HepG2 (cell line): ENCODE measurements at regions not wholly inside any gene's neighbourhood (a gene's known extent, or its start where the extent isn't known, plus 50 kb on each side); places are given as distances from the start of the nearest gene placed in this dataset.

Source experiments
- AKNA ChIP-seq: sonication (generic); formaldehyde crosslinking; IDR thresholded peaks from 2 replicates; pipeline ENCODE4 v1.4.0; 2020; ENCODE audit warnings: missing genetic modification reagents, borderline replicate concordance
- KDM6A ChIP-seq: IDR thresholded peaks from 2 replicates; pipeline ENCODE4 v1.6.1; 2016; ENCODE audit warnings: low read depth
- KIAA2018 ChIP-seq: sonication (generic); formaldehyde crosslinking; IDR thresholded peaks from 2 replicates; pipeline ENCODE4 v1.5.0; 2020; ENCODE audit warnings: mild to moderate bottlenecking, missing genetic modification reagents, borderline replicate concordance
- KLF6 ChIP-seq: IDR thresholded peaks from 2 replicates; pipeline ENCODE4 v1.8.0; 2016; ENCODE audit warnings: missing biosample characterization, missing genetic modification reagents
- KMT2B ChIP-seq: IDR thresholded peaks from 2 replicates; pipeline ENCODE4 v1.6.1; 2016; ENCODE audit warnings: missing genetic modification reagents, missing compliant biosample characterization
- PCBP2 ChIP-seq: fragments of 200-400 bp; formaldehyde crosslinking; optimal IDR thresholded peaks from 2 replicates; pipeline ENCODE3; 2018; ENCODE audit warnings: low read length, low read depth; ENCODE audit not compliant: poor library complexity, severe bottlenecking
- SALL2 ChIP-seq: sonication (generic); formaldehyde crosslinking; IDR thresholded peaks from 2 replicates; pipeline ENCODE4 v1.8.1; 2023; ENCODE audit warnings: mild to moderate bottlenecking, missing genetic modification reagents, inconsistent platforms
- SNAI1 ChIP-seq: sonication (generic); formaldehyde crosslinking; IDR thresholded peaks from 2 replicates; pipeline ENCODE4 v1.5.0; 2020; ENCODE audit warnings: mild to moderate bottlenecking, missing genetic modification reagents, borderline replicate concordance
- ZBTB1 ChIP-seq: sonication (generic); formaldehyde crosslinking; IDR thresholded peaks from 2 replicates; pipeline ENCODE4 v1.4.0; 2020; ENCODE audit warnings: missing genetic modification reagents, borderline replicate concordance
- ZBTB46 ChIP-seq: sonication (generic); formaldehyde crosslinking; IDR thresholded peaks from 2 replicates; pipeline ENCODE4 v1.4.0; 2020; ENCODE audit warnings: mild to moderate bottlenecking, missing genetic modification reagents, borderline replicate concordance
- ZC3H13 ChIP-seq: sonication (generic); formaldehyde crosslinking; IDR thresholded peaks from 2 replicates; pipeline ENCODE4 v1.8.1; 2023; ENCODE audit warnings: mild to moderate bottlenecking, missing genetic modification reagents, moderate library complexity
- ZNF616 ChIP-seq: sonication (generic); formaldehyde crosslinking; IDR thresholded peaks from 2 replicates; pipeline ENCODE4 v1.5.0; 2020; ENCODE audit warnings: low read depth, mild to moderate bottlenecking, missing genetic modification reagents
- ZSCAN20 ChIP-seq: sonication (generic); formaldehyde crosslinking; IDR thresholded peaks from 2 replicates; pipeline ENCODE4 v1.4.0; 2020; ENCODE audit warnings: missing genetic modification reagents, mild to moderate bottlenecking, borderline replicate concordance
- ZSCAN22 ChIP-seq: sonication (generic); formaldehyde crosslinking; IDR thresholded peaks from 2 replicates; pipeline ENCODE4 v1.4.0; 2020; ENCODE audit warnings: mild to moderate bottlenecking, missing genetic modification reagents

- TF ChIP-seq KIAA2018 (CRISPR knock-in tag) (no peak), AKNA (CRISPR knock-in tag) (no peak), ZSCAN20 (CRISPR knock-in tag) (no peak), ZBTB46 (no peak), SALL2 (no peak), ZC3H13 (no peak), ZSCAN22 (CRISPR knock-in tag) (no peak), KMT2B (CRISPR knock-in tag) (no peak), KLF6 (0 out of 2 replicates have a peak, but pooled peaks have one; percentile 23), ZNF616 (CRISPR knock-in tag) (no peak), SNAI1 (CRISPR knock-in tag) (no peak), PCBP2 (no peak), ZBTB1 (no peak), KDM6A (CRISPR knock-in tag) (no peak)
Observed at GRCh38 chr5:29780401-29780800, 1413.1 kb upstream of the CDH6 start (continued).
